Adipocyte (in vitro differentiated cells): ENCODE measurements at regions not wholly inside any gene's neighbourhood (a gene's known extent, or its start where the extent isn't known, plus 50 kb on each side); places are given as distances from the start of the nearest gene placed in this dataset.
"Not testable (repeated sequence)": the region's sequence is repeated elsewhere in the genome, so short reads cannot be mapped to it uniquely, and the experiment has no call there.

Source experiments
- DNase-seq: peaks from one replicate; pipeline ENCODE4 v3.0.0-alpha.2; 2015; ENCODE audit warnings: low read depth
- H3K27me3 ChIP-seq: replicated peaks from 2 replicates; pipeline ENCODE4 v1.7.0; 2013; ENCODE audit warnings: mild to moderate bottlenecking, low read length, moderate library complexity; ENCODE audit not compliant: control insufficient read depth, insufficient read depth
- H3K36me3 ChIP-seq: 2 replicates; pipeline ENCODE4 v1.7.0; 2013; ENCODE audit warnings: low read length, mild to moderate bottlenecking, moderate library complexity; ENCODE audit not compliant: control insufficient read depth, insufficient read depth, severe bottlenecking
- H3K4me1 ChIP-seq: 2 replicates; pipeline ENCODE4 v1.7.0; 2013; ENCODE audit warnings: mild to moderate bottlenecking, low read length, moderate library complexity; ENCODE audit not compliant: control insufficient read depth, insufficient read depth
- H3K4me3 ChIP-seq: 2 replicates; pipeline ENCODE4 v1.7.0; 2013; ENCODE audit warnings: mild to moderate bottlenecking, low read length, moderate library complexity
- H3K9ac ChIP-seq: 2 replicates; pipeline ENCODE4 v1.7.0; 2013; ENCODE audit warnings: mild to moderate bottlenecking, low read length, moderate library complexity
- H3K9me3 ChIP-seq: 2 replicates; pipeline ENCODE4 v1.7.0; 2013; ENCODE audit warnings: mild to moderate bottlenecking, low read length, moderate library complexity; ENCODE audit not compliant: control insufficient read depth

DNA sequence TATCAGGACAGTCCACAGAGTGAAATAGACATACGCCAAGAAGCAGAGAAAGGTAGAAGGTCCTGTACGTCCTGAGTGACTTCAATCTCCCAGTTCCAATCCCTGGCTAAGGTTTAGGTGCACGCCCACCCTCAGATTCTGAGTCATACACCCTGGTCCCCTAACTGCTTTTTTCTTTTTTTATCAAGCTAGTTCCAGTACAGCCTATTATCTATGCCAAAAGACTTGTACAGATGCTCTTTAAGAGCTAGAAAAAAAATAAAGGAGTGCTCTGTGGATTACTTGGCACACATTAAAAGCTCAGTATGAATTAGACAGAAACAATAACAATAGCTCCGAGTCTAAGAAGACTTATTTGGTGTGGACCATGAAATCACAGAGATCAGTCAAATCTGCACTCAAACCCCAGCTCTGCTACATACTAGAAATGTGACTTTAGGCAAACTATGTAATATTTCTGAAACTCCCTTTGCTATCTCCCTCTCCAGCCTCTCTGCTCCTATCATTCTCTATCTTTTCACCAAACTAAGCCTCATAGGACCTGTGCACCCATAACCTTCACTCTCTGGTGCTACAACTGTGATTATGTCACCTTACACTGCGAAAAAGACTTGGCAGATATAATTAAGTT lies 168.8 kb upstream of the KCTD7 start:
- H3K9ac ChIP-seq: not testable (repeated sequence)

DNA sequence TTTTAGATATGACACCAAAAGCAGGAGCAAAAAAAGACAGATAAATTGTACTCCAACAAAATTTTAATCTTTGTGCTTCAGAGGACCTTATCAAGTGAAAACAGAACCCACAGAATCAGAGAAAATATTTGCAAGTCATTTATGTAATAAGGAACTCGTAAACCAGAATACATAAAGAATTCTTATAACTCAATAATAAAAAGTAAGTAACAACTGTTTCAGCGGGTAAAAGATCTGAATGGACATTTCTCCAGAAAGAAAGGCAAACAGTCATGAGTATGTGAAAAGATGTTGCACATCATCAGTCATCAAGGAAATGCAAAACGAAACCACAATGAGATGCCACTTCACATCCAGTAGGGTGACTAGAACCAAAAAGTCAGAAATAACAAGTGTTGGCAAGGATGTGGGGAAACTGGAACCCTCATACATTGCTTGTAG lies 167.7 kb upstream of the KCTD7 start:
- DNase-seq: no peak
- H3K9me3 ChIP-seq: no peaks in the 10 kb centered on the region
- H3K36me3 ChIP-seq: no peaks in the 10 kb centered on the region
- no peaks in the 10 kb centered on the region for H3K4me1 ChIP-seq
- no peak overlapping the region for H3K4me3 ChIP-seq
- H3K27me3 ChIP-seq: no peaks in the 10 kb centered on the region
- no peak overlapping the region for H3K9ac ChIP-seq

More for the DNA sequence above, 168.8 kb upstream of the KCTD7 start:
- H3K4me3 ChIP-seq, H3K4me1 ChIP-seq, H3K9me3 ChIP-seq, H3K36me3 ChIP-seq, H3K27me3 ChIP-seq, DNase-seq: not testable (repeated sequence)

- not testable (repeated sequence) for DNase-seq, H3K4me3 ChIP-seq, H3K4me1 ChIP-seq, H3K9me3 ChIP-seq, H3K9ac ChIP-seq, H3K27me3 ChIP-seq, H3K36me3 ChIP-seq
Measured at GRCh38 chr7:66461397-66461796, 167.3 kb upstream of the KCTD7 start.

DNA sequence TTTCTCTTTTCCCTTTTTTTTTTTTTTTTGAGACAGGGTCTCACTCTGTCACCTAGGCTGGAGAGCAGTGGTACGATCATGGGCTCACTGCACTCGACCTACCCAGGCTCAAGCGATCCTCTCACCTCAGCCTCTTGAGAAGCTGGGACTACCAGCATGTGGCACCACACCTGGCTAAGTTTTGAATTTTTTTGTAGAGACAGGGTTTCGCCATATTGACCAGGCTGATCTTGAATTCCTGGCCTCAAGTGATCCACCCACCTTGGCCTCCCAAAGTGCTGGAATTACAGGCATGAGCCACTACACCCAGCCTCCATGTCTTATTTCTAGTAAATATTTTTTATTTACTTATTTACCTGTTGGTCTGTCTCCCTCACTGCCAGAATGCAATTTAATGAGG lies 165.8 kb upstream of the KCTD7 start:
- not testable (repeated sequence) for H3K27me3 ChIP-seq, H3K36me3 ChIP-seq, H3K9me3 ChIP-seq, H3K4me3 ChIP-seq, DNase-seq, H3K4me1 ChIP-seq, H3K9ac ChIP-seq

- Histone ChIP-seq H3K36me3 (no peaks in the 10 kb centered on the region), H3K9me3 (no peaks in the 10 kb centered on the region), H3K4me1 (no peaks in the 10 kb centered on the region), H3K9ac (no peak overlapping the region), H3K4me3 (no peak overlapping the region), H3K27me3 (no peaks in the 10 kb centered on the region)
- no peak for DNase-seq
Measured at GRCh38 chr7:66464059-66464458, 164.6 kb upstream of the KCTD7 start.

- peaks cover 12% of the 10 kb centered on the region for H3K4me1 ChIP-seq
- no peak for DNase-seq
- H3K9ac ChIP-seq: no peak overlapping the region
- H3K27me3 ChIP-seq: no peaks in the 10 kb centered on the region
- H3K4me3 ChIP-seq: no peak overlapping the region
- H3K9me3 ChIP-seq: no peaks in the 10 kb centered on the region
- no peaks in the 10 kb centered on the region for H3K36me3 ChIP-seq
Measured at GRCh38 chr7:66466081-66466600, 162.5 kb upstream of the KCTD7 start.

- H3K27me3 ChIP-seq: no peaks in the 10 kb centered on the region
- no peak overlapping the region for H3K9ac ChIP-seq
- H3K4me1 ChIP-seq: peaks cover 14% of the 10 kb centered on the region
- DNase-seq: no peak
- H3K4me3 ChIP-seq: no peak overlapping the region
- no peaks in the 10 kb centered on the region for H3K36me3 ChIP-seq
- no peaks in the 10 kb centered on the region for H3K9me3 ChIP-seq
Measured at GRCh38 chr7:66467887-66468286, 160.8 kb upstream of the KCTD7 start.

GRCh38 chr7:66473064-66473463 lies 155.6 kb upstream of the KCTD7 start:
- DNase-seq, H3K9ac ChIP-seq, H3K9me3 ChIP-seq, H3K36me3 ChIP-seq, H3K4me3 ChIP-seq, H3K27me3 ChIP-seq: not testable (repeated sequence)
- peaks cover 14% of the 10 kb centered on the region for H3K4me1 ChIP-seq

GRCh38 chr7:66474441-66474840 lies 154.2 kb upstream of the KCTD7 start:
- Histone ChIP-seq H3K4me3 (no peak overlapping the region), H3K4me1 (peaks cover 14% of the 10 kb centered on the region), H3K36me3 (peaks cover 15% of the 10 kb centered on the region), H3K9ac (no peak overlapping the region), H3K27me3 (no peaks in the 10 kb centered on the region), H3K9me3 (no peaks in the 10 kb centered on the region)
- DNase-seq: no peak

DNA sequence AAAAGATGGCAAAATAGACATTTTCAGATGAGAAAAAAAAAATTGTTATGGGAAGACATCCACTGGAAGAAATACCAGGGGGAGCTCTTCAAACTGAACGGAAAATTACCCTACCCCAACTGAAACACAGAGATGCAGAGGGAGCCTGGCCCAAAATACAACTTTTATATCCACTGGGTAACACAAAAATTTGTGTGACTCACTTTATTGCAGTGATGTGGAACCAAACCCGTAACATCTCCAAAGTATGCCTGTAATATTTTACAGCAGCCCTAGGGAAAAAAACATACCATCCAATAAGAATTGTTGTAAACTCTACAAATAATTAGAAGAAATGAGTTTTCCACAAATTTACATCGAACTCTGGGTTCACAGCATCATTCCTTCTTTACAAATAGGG lies 152.6 kb upstream of the KCTD7 start:
- H3K9me3 ChIP-seq, H3K4me1 ChIP-seq, H3K9ac ChIP-seq, H3K27me3 ChIP-seq, H3K4me3 ChIP-seq: not testable (repeated sequence)
- H3K36me3 ChIP-seq: peaks cover 21% of the 10 kb centered on the region
- peak; percentile 29 for DNase-seq

GRCh38 chr7:66477822-66478397 lies 150.8 kb upstream of the KCTD7 start:
- H3K4me3 ChIP-seq, H3K27me3 ChIP-seq, H3K4me1 ChIP-seq, H3K9me3 ChIP-seq, H3K9ac ChIP-seq, DNase-seq: not testable (repeated sequence)
- H3K36me3 ChIP-seq: peaks cover 22% of the 10 kb centered on the region

GRCh38 chr7:66481229-66481628 lies 147.5 kb upstream of the KCTD7 start:
- H3K27me3 ChIP-seq, H3K9me3 ChIP-seq, DNase-seq, H3K9ac ChIP-seq, H3K4me3 ChIP-seq, H3K4me1 ChIP-seq: not testable (repeated sequence)
- H3K36me3 ChIP-seq: peaks cover 21% of the 10 kb centered on the region
